ELF-1 (cell line): ENCODE measurements at regions not wholly inside any gene's neighbourhood (a gene's known extent, or its start where the extent isn't known, plus 50 kb on each side); places are given as distances from the start of the nearest gene placed in this dataset.
"Not testable (repeated sequence)": the region's sequence is repeated elsewhere in the genome, so short reads cannot be mapped to it uniquely, and the experiment has no call there.

Experiments
- DNase-seq: peaks from one replicate; pipeline ENCODE4 v3.0.0-alpha.2; 2016; ENCODE audit warnings: low read depth, low spot score

DNA sequence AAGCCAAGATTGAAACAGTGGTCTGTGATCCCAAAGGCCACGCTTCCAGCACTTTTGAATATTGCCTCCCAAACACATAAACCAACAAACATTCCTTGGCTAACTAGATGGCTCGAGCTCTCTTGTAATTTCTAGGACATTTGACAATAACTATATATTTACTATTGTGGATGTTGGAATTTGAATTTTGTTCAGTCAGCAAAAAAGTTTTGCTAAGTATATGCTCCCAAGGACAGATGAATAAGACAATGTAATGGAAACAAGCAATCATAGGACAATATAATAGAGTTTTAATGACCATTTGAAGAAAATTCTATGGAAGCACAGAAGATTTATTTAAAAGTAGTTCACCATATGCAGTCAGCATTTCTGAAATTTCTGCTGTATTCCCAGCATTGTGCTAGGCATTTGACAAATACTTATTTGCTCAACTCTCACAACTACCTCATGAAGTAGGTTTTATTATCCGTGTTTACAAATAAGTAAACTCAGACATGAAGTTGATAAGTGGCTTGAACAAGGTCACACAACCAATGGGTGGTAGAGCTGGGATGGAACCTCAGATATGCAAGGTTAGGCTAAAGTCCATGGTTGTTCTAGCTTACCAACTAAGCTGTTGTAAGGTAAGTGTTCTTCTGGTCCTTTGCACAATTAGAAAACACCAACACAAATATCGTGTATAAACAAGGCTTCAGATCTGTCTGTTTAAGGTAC is 205.1 kb downstream of the NUFIP1 start:
- DNase-seq: no peak

- no peak for DNase-seq
Measured at GRCh38 chr13:44780591-44781280, 204.6 kb upstream of the TSC22D1 start.

DNA sequence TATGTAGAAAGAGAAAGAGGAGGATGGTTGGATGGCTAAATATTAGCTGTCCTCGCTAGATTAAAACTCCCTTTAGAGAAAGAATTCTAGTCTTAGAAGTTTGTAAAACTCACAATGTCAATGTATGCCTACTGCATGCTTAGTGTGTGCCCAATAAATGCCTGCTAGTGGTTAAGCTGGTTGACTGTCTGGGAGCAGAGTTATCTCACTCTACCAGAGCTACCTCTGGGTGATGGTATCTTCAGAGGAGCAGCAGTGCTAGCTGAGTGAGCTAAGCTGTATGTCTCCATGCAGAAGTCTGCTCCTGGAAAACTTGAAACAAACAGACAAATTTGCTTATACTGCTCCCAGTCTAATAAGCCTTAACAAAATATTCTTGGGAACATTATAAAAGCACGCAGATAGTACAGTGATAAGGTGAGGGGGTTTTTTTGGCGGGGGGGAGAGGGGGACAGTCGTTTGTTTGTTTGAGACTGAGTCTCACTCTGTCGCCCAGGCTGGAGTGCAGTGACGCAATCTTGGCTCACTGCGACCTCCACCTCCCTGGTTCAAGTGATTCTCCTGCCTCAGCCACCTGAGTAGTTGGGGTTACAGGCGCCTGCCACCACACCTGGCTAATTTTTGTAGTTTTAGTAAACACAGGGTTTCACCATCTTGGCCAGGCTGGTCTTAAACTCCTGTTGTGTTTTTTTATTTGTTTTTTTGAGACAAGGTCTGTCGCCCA is 202.8 kb upstream of the TSC22D1 start:
- DNase-seq: no peak

DNA sequence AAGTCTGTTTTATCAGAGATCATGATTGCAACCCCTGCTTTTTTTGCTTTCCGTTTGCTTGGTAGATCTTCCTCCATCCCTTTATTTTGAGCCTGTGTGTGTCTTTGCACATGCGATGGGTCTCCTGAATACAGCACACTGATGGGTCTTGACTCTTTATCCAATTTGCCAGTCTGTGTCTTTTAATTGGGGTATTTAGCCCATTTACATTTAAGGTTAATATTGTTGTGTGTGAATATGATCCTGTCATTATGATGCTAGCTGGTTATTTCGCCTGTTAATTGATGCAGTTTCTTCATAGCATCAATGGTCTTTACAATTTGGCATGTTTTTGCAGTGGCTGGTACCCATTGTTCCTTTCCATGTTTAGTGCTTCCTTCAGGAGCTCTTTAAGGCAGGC is 199.2 kb upstream of the TSC22D1 start:
- not testable (repeated sequence) for DNase-seq

DNA sequence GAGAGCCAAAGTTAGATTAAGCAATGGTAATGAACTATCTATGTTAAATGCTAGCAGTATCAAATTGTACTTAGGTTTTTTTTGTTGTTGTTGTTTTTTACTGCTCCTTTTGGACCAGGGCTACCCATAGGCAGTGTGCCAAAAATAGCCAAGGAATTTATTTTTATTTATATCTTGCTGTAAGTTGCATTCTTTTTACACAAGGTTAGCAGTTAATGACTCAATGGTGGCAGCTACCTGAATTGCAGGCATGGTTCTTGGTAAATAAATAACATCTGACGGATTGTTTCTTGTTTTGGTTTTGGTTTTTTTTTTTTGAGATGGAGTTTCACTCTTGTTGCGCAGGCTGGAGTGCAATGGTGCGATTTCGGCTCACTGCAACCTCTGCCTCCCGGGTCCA is 194.8 kb upstream of the TSC22D1 start:
- no peak for DNase-seq

GRCh38 chr13:44769686-44770085 is 193.6 kb upstream of the TSC22D1 start:
- no peak for DNase-seq

- no peak for DNase-seq
Measured at GRCh38 chr13:44768775-44769581, 192.8 kb upstream of the TSC22D1 start.

- no peak for DNase-seq
Measured at GRCh38 chr13:44768239-44768638, 192.1 kb upstream of the TSC22D1 start.

DNA sequence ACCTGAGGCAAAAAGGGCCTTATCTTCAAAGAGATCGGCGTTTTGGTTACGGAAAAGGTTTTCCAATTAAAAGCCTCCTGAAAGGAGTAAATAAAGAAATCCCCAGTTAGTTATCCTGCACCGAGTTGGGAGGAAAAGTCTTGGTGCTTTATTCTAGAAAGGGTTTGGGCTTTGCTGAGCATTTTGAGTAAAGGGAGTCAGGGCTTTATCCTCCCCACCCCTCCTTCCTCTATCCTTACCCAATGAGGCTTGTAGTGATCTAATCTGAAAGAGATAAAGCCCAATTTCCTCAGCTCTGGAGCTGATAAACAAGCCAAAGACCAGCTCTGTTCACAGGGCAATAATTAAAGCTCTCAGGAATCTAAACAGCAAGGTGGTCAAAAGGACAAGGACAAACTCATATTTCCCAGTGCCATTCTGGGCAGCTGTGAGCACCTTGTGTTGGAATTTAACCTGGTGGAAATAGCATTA is 188.9 kb upstream of the TSC22D1 start:
- peak; percentile 27 for DNase-seq

GRCh38 chr13:44764302-44764692 is 188.2 kb upstream of the TSC22D1 start:
- peak; percentile 64 for DNase-seq

- DNase-seq: peak; percentile 10
Measured at GRCh38 chr13:44763615-44764301, 187.6 kb upstream of the TSC22D1 start.

DNA sequence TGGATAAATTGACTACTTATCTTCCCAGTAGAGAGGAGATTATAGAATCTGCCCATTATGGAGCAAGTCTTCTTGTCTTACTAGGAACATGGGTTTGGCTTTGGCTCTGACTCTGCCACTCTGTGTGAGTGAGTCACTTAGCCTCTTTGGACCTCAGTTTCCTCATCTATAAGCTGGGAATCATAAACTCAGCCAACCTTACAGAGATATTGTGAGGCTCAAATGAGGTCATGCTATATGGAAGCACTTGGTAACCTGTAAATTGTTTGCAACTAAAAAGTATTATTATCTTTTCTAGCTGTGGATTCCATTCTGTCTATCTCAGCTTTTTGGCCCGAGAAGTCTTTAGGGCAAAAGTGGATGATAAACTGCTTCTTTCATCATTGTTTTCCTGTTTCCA is 186.8 kb upstream of the TSC22D1 start:
- DNase-seq: no peak

DNA sequence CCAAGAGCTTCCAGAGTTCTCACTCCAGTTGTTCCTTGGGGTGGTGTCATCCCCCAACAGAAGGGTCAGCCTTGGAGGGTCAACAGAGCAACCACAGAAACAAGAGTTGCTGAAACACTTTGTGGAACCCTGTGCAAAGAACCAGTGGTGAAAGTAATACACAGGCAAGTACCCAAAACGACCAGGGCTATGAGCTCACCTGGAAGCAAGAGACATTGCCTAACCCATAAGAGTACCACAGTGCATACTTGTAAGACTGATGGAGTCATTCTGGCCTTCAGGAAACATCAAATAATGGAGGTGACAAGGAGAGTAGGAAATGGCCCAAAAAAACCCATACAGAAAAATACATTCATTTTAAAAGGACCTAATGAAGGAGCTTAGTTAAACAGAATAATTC is 184.3 kb upstream of the TSC22D1 start:
- no peak for DNase-seq

DNA sequence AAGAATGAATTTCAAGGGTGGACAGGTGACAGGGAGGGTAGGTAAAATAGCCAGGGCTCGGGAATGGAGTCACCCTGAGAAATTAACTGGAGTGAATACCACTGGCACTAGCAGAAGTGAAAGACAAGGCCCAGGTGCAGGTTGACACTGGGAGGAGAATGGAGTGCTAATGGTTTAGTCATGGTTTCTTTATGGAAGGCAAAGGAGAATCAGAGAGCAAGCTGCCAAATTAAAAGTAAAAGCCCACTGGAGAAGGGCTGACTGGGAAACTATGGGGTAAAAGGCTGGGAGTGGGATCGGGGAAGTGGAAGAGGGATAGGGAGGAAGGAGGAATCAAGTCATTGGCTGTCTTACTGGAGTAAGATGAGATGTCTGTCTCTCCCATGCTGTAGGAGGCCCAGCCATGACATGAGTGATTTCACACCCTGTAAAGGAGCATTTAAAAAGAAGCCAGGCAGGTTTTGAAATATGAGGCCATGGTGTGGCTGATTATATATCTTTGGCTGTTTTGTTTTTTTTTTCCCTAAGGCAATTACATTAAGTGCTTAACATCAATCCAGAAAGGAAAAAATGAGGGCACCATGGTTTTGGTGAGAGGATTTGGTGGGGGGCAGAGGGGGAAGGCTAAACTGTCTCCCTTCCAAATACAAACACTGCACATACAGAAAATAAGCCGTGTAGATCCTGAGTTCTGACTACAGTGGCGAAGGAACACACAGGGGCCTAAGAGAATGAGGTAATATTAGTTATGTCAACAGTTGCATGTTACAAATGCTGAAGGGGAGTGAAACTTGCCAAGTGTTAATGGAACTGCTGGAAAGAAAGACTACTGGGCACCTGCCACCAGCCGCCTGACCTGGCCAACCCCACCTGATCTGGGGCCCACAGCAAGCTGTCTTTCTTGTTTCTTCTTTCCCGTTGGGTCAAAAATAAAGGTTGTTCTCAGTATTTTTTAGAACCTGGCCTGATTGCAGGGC is 183.5 kb upstream of the TSC22D1 start:
- DNase-seq: no peak

GRCh38 chr13:44758630-44759383 is 182.7 kb upstream of the TSC22D1 start:
- DNase-seq: peak; percentile 15

- no peak for DNase-seq
Measured at GRCh38 chr13:44757671-44758070, 181.5 kb upstream of the TSC22D1 start.

DNA sequence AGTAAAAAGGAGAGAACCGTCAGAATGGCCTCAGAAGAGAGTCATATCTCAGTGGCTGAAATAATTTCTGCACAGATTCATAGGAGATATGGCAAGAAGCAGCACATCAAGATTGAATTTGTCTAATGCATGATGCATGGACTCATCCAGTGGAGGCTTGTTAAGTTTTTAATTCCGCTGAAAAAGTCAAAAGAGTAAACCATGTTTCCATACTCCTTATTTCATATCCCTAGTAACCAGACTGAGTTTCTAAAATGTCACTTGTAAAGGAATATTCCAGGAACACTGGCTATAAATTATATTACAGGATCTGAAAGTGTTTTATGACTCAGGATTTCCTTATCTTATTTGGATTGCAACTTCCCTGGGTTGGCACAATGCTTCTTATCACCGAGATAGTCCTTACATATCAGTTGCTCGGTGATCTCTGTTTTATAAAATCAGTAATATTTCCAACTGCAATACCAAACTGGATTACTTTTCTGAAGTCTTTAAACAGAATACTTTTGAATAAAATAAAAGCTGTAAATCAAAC is 180.2 kb upstream of the TSC22D1 start:
- DNase-seq: no peak

DNA sequence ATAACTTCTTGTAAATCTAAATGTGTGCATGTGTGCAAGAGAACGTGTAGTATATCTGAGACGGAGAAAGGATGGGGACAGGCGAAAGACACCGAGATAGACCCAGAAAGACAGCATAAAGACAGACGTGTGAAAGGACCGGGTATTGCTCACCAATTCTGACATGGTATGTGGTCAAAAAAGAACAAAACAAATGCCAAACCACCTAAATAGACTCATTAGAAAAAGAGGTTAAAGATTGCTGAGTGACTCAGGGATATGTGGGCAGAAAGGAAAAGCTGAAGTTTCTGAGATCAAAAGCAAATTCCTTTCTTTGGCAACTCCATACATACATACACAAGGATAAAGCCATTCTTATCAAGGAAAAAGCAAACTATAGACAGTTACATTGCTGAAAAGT is 179.7 kb upstream of the TSC22D1 start:
- DNase-seq: no peak

GRCh38 chr13:44752164-44752563 is 176.0 kb upstream of the TSC22D1 start:
- DNase-seq: no peak
